SU-DHL-6 (cell line): ENCODE measurements at regions not wholly inside any gene's neighbourhood (a gene's known extent, or its start where the extent isn't known, plus 50 kb on each side); places are given as distances from the start of the nearest gene placed in this dataset.

Experiments
- H2AFZ ChIP-seq: fragments of 200-600 bp; sonication (generic); 2 replicates; pipeline ENCODE4 v1.6.1; 2014; ENCODE audit warnings: low read depth, mild to moderate bottlenecking, moderate library complexity, mixed read lengths, antibody characterized with exemption, low read length; ENCODE audit not compliant: severe bottlenecking
- H3F3A ChIP-seq: fragments of 200-600 bp; shearing (Covaris generic); 2 replicates; pipeline ENCODE4 v1.6.0; 2016; ENCODE audit warnings: antibody characterized with exemption, mild to moderate bottlenecking; ENCODE audit not compliant: insufficient read depth
- H3K27ac ChIP-seq: fragments of 200-600 bp; sonication (generic); 2 replicates; pipeline ENCODE4 v1.5.1; 2016; ENCODE audit warnings: low read depth, mild to moderate bottlenecking, low read length, moderate library complexity, mixed read lengths
- H3K27me3 ChIP-seq: fragments of 200-600 bp; sonication (generic), shearing (Covaris generic); 2 replicates; pipeline ENCODE4 v1.6.0; 2014; ENCODE audit warnings: mild to moderate bottlenecking, low read length
- H3K36me3 ChIP-seq: fragments of 200-600 bp; sonication (generic); 2 replicates; pipeline ENCODE4 v1.6.1; 2014; ENCODE audit warnings: mild to moderate bottlenecking, low read length, mixed read lengths
- H3K4me2 ChIP-seq: fragments of 300-600, 200-600 bp; shearing (Covaris generic), sonication (generic); 2 replicates; pipeline ENCODE4 v1.6.0; 2014; ENCODE audit warnings: low read length, low read depth, mild to moderate bottlenecking; ENCODE audit not compliant: poor library complexity, severe bottlenecking
- H3K4me3 ChIP-seq: fragments of 200-600 bp; sonication (generic); 2 replicates; pipeline ENCODE4 v1.5.1; 2014; ENCODE audit warnings: antibody characterized with exemption, low read length, mild to moderate bottlenecking, mixed read lengths; ENCODE audit not compliant: insufficient read depth, poor library complexity, severe bottlenecking
- H3K79me2 ChIP-seq: fragments of 200-600 bp; sonication (generic); 2 replicates; pipeline ENCODE4 v1.6.1; 2014; ENCODE audit warnings: mild to moderate bottlenecking, low read length, moderate library complexity; ENCODE audit not compliant: insufficient read depth
- H3K9ac ChIP-seq: fragments of 200-600 bp; sonication (generic); 2 replicates; pipeline ENCODE4 v1.7.0; 2014; ENCODE audit warnings: mild to moderate bottlenecking, low read length
- H3K9me2 ChIP-seq: fragments of 200-600 bp; sonication (generic); replicated peaks from 2 replicates; pipeline ENCODE4 v1.6.1; 2014; ENCODE audit warnings: low read length; ENCODE audit not compliant: insufficient read depth
- H3K9me3 ChIP-seq: fragments of 200-600 bp; sonication (generic); 2 replicates; pipeline ENCODE4 v1.6.1; 2014; ENCODE audit warnings: low read length, mixed read lengths; ENCODE audit not compliant: insufficient read depth
- H4K20me1 ChIP-seq: fragments of 200-600 bp; sonication (generic); 2 replicates; pipeline ENCODE4 v1.6.1; 2014; ENCODE audit warnings: low read depth, mild to moderate bottlenecking, antibody characterized with exemption, low read length, moderate library complexity, mixed read lengths
- EZH2phosphoT487 ChIP-seq: fragments of 200-600 bp; sonication (generic), shearing (Covaris generic); conservative IDR thresholded peaks from 2 replicates; pipeline ENCODE4 v1.6.1; 2018; ENCODE audit warnings: mild to moderate bottlenecking, antibody characterized with exemption, low read length, moderate library complexity, mixed read lengths
- TF ChIP-seq, protein P1 (sequence below): fragments of 200-600 bp; sonication (generic); IDR thresholded peaks from one replicate; pipeline ENCODE4 v1.5.1; 2017; ENCODE audit warnings: antibody characterized with exemption, mild to moderate bottlenecking, low read length, moderate library complexity; ENCODE audit not compliant: insufficient read depth, poor library complexity, severe bottlenecking

DNA sequence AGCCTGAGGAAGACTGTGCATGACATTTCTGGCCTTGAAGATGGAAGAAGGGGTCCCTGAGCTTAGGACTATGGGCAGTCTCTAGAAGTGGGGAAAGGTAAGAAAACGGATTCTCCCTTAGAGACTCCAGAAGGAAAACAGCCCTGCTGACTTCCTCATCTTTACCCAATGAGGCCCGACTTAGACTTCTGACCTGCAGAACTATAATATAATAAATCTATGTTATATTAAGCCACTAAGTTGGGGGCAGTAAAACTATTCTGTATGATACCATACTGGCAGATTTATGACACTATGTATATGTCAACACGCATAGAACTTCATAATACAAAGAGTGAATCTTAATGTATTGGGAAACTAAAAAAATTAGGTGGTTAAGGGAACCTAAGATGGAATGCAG lies 422.0 kb downstream of the PLK2 start:
- Histone ChIP-seq H3K4me3 (no peak overlapping the region), H3K79me2 (no peaks in the 10 kb centered on the region), H3K9me2 (no peaks in the 10 kb centered on the region), H3F3A (no peaks in the 10 kb centered on the region), H2AFZ (no peak overlapping the region), H3K27ac (no peak overlapping the region), H4K20me1 (no peaks in the 10 kb centered on the region), H3K9me3 (no peaks in the 10 kb centered on the region), H3K27me3 (no peaks in the 10 kb centered on the region), H3K9ac (no peak overlapping the region), H3K36me3 (no peaks in the 10 kb centered on the region), H3K4me2 (no peak overlapping the region)
- TF ChIP-seq, protein P1, sequence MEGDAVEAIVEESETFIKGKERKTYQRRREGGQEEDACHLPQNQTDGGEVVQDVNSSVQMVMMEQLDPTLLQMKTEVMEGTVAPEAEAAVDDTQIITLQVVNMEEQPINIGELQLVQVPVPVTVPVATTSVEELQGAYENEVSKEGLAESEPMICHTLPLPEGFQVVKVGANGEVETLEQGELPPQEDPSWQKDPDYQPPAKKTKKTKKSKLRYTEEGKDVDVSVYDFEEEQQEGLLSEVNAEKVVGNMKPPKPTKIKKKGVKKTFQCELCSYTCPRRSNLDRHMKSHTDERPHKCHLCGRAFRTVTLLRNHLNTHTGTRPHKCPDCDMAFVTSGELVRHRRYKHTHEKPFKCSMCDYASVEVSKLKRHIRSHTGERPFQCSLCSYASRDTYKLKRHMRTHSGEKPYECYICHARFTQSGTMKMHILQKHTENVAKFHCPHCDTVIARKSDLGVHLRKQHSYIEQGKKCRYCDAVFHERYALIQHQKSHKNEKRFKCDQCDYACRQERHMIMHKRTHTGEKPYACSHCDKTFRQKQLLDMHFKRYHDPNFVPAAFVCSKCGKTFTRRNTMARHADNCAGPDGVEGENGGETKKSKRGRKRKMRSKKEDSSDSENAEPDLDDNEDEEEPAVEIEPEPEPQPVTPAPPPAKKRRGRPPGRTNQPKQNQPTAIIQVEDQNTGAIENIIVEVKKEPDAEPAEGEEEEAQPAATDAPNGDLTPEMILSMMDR, result no peak
- no peak for TF ChIP-seq EZH2phosphoT487

DNA sequence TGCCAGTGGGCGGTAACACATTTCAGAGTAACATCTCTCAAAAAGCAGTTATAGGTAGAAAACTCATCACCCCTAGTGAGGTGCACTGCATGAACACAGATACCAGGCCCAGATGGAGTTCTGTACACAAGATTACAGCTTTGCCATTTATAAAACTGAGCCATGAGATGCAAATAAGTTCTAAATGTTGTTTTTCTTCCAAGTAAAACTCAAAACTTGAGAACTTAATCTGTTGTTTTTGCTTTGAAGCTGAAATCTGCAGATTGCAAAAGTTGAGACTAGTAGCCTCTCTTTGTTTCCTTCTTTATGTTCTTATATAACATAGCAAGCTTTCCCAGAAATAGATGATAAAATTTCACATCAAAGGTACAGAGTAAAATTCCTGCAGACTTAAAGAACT lies 434.1 kb downstream of the PLK2 start:
- no peak for TF ChIP-seq EZH2phosphoT487
- TF ChIP-seq, protein P1, result no peak
- Histone ChIP-seq H3K27me3 (no peaks in the 10 kb centered on the region), H3K4me2 (no peak overlapping the region), H3K36me3 (no peaks in the 10 kb centered on the region), H3K9me2 (no peaks in the 10 kb centered on the region), H2AFZ (no peak overlapping the region), H3K9ac (no peak overlapping the region), H3F3A (no peaks in the 10 kb centered on the region), H4K20me1 (no peaks in the 10 kb centered on the region), H3K79me2 (no peaks in the 10 kb centered on the region), H3K9me3 (no peaks in the 10 kb centered on the region), H3K4me3 (no peak overlapping the region), H3K27ac (no peak overlapping the region)

DNA sequence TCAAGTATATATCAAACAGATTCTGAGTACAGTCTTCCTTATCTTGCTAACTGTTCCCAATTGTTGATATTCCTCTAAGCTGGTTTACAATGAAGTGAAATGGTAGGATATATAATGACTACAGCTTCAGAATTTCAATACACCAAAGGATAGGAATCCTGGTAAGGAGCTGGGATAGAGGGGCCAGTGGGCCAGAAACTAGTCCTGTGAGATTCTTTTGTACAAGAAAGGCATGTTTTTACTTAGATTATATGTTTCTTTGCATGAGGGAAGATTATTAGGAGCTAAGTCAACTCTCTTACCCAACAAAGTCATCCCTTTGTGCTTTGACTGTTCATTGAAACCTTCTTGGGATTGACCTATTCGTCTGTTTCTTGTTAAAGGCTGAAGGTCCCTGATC lies 435.7 kb downstream of the PLK2 start:
- H4K20me1 ChIP-seq, result no peaks in the 10 kb centered on the region
- no peaks in the 10 kb centered on the region for H3F3A ChIP-seq
- H3K27ac ChIP-seq, result no peak overlapping the region
- H3K36me3 ChIP-seq, result no peaks in the 10 kb centered on the region
- H3K9me2 ChIP-seq, result no peaks in the 10 kb centered on the region
- H2AFZ ChIP-seq, result no peak overlapping the region
- no peak overlapping the region for H3K4me2 ChIP-seq
- H3K9me3 ChIP-seq, result no peaks in the 10 kb centered on the region
- H3K27me3 ChIP-seq, result no peaks in the 10 kb centered on the region
- no peaks in the 10 kb centered on the region for H3K79me2 ChIP-seq
- H3K9ac ChIP-seq, result no peak overlapping the region
- H3K4me3 ChIP-seq, result no peak overlapping the region
- no peak for TF ChIP-seq EZH2phosphoT487
- TF ChIP-seq, protein P1, result no peak
